Vagina (tissue), 2 donors: ENCODE measurements at regions not wholly inside any gene's neighbourhood (a gene's known extent, or its start where the extent isn't known, plus 50 kb on each side); places are given as distances from the start of the nearest gene placed in this dataset.

Experiments used
- CTCF ChIP-seq, 3 experiments: fragments of 450-650 bp in 2 of 3; fragments of 200-600 bp in 1 of 3; sonication (generic) in 1 of 3; IDR thresholded peaks; one replicate each; pipeline ENCODE4 v1.5.1; 2017 to 2019; ENCODE audit warnings: antibody characterized with exemption in 3 of 3, mild to moderate bottlenecking in 2 of 3, moderate library complexity in 2 of 3
- POLR2AphosphoS5 ChIP-seq, 2 donors: sonication (generic); formaldehyde crosslinking; IDR thresholded peaks; one replicate each; pipeline ENCODE4 v1.9.0; 2017; ENCODE audit warnings: antibody characterized with exemption in 2 of 2, mild to moderate bottlenecking in 2 of 2, low read depth in 1 of 2; ENCODE audit not compliant: insufficient read depth in 1 of 2

DNA sequence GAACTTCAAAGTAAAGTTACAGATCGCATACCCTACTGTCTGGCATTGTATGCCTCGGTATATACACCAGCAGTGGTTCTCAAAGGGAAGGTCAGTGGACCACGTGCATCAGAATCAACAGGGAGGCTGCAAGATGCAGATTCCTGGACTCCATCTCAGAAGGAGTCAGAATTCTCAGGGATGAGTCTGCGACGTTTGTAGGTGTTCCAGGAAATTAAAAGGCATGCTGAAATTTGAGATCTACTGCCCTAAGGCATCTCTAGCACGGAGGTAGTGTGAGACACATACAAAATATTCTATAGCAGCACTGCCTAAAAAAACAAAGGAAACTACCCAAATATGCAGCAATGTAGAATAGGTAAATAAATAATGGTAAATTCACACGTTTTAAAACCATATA is 136.8 kb upstream of the BNIP2 start:
- TF ChIP-seq CTCF (IDR thresholded peaks at IDR 0.05) (no peak), POLR2AphosphoS5 (IDR thresholded peaks at IDR 0.05; ENCODE audit: insufficient read depth in 1 of 2, low read depth in 1 of 2) (no peak)
